Ishikawa (cell line): ENCODE measurements at regions not wholly inside any gene's neighbourhood (a gene's known extent, or its start where the extent isn't known, plus 50 kb on each side); places are given as distances from the start of the nearest gene placed in this dataset.
A peak's percentile ranks its signal among the peaks of the same experiment; 100 is the strongest.

Experiments
- CEBPB ChIP-seq: IDR thresholded peaks from 2 replicates; pipeline ENCODE4 v1.6.1; 2012
- CREB1 ChIP-seq: IDR thresholded peaks from 2 replicates; pipeline ENCODE4 v1.6.1; 2012; ENCODE audit warnings: low read depth
- EGR1 ChIP-seq: IDR thresholded peaks from 2 replicates; pipeline ENCODE4 v1.6.1; 2012
- EP300 ChIP-seq: IDR thresholded peaks from 2 replicates; pipeline ENCODE4 v1.6.1; 2012; ENCODE audit warnings: borderline replicate concordance
- FOXM1 ChIP-seq: IDR thresholded peaks from 2 replicates; pipeline ENCODE4 v1.6.1; 2012; ENCODE audit warnings: low read depth, borderline replicate concordance
- NFIC ChIP-seq: IDR thresholded peaks from 2 replicates; pipeline ENCODE4 v1.6.1; 2012
- RAD21 ChIP-seq: IDR thresholded peaks from 2 replicates; pipeline ENCODE4 v1.6.1; 2012; ENCODE audit warnings: low read depth
- TAF1 ChIP-seq: IDR thresholded peaks from 2 replicates; pipeline ENCODE4 v1.6.1; 2012; ENCODE audit warnings: low read depth, mild to moderate bottlenecking
- TCF12 ChIP-seq: IDR thresholded peaks from 2 replicates; pipeline ENCODE4 v1.6.1; 2012; ENCODE audit warnings: low read depth
- TEAD4 ChIP-seq: IDR thresholded peaks from 2 replicates; pipeline ENCODE4 v1.6.1; 2012
- YY1 ChIP-seq: IDR thresholded peaks from 2 replicates; pipeline ENCODE4 v1.6.1; 2012; ENCODE audit warnings: low read depth
- ZBTB7A ChIP-seq: IDR thresholded peaks from 2 replicates; pipeline ENCODE4 v1.6.1; 2012; ENCODE audit warnings: low read depth
- TF ChIP-seq, protein P1 (sequence below): IDR thresholded peaks from 2 replicates; pipeline ENCODE4 v1.6.1; 2012
- TF ChIP-seq, protein P2 (sequence below): IDR thresholded peaks from 2 replicates; pipeline ENCODE4 v1.6.1; 2012
- TF ChIP-seq, protein P3 (sequence below): IDR thresholded peaks from 2 replicates; pipeline ENCODE4 v1.6.1; 2012; ENCODE audit warnings: low read depth, mild to moderate bottlenecking

DNA sequence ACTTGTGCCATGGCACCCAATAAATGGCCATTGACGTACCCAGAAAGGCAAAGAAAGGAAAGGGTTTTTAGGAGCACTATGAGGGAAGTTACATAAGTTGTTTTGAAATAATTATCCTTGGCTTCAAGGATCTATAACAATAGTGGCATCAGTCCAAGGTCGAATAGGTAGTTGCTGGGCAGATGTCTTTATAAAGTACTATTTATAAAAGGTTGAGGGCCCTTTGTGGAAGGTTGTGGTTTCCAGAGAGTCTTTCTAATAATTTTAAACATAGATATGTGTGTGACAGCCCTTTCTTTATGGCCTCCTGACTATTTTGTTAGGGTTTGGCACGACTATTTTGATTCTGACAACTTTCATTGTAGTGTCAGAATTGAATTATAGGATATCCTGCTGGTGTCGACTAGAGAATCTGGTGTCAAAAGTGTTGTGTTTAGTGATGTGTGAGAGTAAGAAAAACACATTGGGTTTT is 260.5 kb downstream of the PYDC2 start:
- TF ChIP-seq, protein P1, sequence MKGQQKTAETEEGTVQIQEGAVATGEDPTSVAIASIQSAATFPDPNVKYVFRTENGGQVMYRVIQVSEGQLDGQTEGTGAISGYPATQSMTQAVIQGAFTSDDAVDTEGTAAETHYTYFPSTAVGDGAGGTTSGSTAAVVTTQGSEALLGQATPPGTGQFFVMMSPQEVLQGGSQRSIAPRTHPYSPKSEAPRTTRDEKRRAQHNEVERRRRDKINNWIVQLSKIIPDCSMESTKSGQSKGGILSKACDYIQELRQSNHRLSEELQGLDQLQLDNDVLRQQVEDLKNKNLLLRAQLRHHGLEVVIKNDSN, result no peak
- TF ChIP-seq TCF12 (peak; percentile 75), TAF1 (no peak), NFIC (peak; percentile 79), FOXM1 (no peak; the same call in none of the 2 replicates), TEAD4 (no peak), CEBPB (peak; percentile 61), EGR1 (no peak), YY1 (no peak), RAD21 (no peak), ZBTB7A (no peak), CREB1 (0 out of 2 replicates have a peak, but pooled peaks have one; percentile 28), EP300 (peak; percentile 71)
- TF ChIP-seq, protein P2, sequence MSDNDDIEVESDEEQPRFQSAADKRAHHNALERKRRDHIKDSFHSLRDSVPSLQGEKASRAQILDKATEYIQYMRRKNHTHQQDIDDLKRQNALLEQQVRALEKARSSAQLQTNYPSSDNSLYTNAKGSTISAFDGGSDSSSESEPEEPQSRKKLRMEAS, result no peak
- TF ChIP-seq, protein P3, sequence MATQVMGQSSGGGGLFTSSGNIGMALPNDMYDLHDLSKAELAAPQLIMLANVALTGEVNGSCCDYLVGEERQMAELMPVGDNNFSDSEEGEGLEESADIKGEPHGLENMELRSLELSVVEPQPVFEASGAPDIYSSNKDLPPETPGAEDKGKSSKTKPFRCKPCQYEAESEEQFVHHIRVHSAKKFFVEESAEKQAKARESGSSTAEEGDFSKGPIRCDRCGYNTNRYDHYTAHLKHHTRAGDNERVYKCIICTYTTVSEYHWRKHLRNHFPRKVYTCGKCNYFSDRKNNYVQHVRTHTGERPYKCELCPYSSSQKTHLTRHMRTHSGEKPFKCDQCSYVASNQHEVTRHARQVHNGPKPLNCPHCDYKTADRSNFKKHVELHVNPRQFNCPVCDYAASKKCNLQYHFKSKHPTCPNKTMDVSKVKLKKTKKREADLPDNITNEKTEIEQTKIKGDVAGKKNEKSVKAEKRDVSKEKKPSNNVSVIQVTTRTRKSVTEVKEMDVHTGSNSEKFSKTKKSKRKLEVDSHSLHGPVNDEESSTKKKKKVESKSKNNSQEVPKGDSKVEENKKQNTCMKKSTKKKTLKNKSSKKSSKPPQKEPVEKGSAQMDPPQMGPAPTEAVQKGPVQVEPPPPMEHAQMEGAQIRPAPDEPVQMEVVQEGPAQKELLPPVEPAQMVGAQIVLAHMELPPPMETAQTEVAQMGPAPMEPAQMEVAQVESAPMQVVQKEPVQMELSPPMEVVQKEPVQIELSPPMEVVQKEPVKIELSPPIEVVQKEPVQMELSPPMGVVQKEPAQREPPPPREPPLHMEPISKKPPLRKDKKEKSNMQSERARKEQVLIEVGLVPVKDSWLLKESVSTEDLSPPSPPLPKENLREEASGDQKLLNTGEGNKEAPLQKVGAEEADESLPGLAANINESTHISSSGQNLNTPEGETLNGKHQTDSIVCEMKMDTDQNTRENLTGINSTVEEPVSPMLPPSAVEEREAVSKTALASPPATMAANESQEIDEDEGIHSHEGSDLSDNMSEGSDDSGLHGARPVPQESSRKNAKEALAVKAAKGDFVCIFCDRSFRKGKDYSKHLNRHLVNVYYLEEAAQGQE, result no peak

DNA sequence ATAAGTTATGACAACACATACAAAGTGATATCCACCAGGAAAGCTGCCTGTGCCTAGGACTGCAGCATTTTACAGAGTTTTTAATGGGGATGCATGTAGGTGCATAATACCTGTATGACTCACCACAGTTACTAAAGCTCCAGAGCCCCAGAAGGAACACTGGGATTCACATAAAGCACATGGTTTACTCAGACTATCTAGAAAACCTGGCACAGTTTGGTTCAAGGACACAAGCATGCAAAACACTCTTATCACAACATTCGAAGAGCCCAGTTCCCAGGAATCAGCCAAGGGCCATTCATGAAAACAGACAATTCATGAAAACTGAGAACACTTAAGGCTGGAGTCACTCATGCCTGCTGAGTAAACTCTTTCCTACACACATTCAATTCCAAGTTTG is 261.0 kb downstream of the PYDC2 start:
- TF ChIP-seq, protein P3, result no peak
- TF ChIP-seq EGR1 (no peak), ZBTB7A (no peak)
- TF ChIP-seq, protein P2, result peak; percentile 73

DNA sequence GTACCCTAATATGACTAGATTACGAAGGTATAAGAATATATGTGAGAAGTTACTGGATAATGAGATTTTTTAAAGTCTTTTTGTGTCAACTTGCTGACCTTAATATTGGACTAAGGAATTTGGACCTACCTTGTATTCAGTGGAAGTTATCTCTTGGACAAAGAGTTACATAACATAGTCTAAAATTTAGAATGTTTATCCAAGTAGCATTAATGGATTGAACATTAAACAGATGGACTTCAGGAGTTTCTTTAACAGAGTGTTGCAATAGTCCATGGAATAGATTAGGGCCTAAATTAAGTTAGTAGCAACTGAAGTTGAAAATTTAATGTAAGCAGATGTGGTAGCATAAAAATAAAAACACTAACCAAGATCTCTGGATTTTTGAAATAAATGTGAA is 266.4 kb downstream of the PYDC2 start:
- TF ChIP-seq EGR1, result no peak
- no peak for TF ChIP-seq FOXM1
- TF ChIP-seq RAD21, result no peak
- no peak for TF ChIP-seq TCF12
- TF ChIP-seq CEBPB, result no peak
- no peak for TF ChIP-seq ZBTB7A
- no peak for TF ChIP-seq EP300
- no peak for TF ChIP-seq CREB1
- no peak for TF ChIP-seq YY1
- no peak for TF ChIP-seq TEAD4
- TF ChIP-seq, protein P1, result no peak
- TF ChIP-seq, protein P3, result no peak
- TF ChIP-seq, protein P2, result no peak
- no peak for TF ChIP-seq NFIC
- TF ChIP-seq TAF1, result no peak

DNA sequence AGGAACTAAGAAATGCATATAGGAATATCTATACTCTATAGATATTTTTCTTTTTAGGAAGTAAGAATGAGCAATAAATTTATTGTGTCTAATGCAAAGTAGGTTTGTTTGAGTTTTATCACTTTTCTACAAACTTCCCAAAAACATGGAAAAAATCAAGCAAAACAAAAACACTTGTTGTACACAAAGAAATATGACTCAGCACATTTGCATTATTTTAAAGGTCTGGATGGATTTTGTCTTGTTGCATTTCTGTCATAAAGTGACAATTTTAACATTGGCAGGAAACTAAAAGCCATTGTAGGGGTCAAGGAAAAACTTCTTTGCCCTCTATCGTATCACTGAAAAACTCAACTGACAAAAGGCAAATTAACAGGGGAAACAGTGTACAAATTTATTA is 267.2 kb downstream of the PYDC2 start:
- no peak for TF ChIP-seq NFIC
- TF ChIP-seq EP300, result no peak

DNA sequence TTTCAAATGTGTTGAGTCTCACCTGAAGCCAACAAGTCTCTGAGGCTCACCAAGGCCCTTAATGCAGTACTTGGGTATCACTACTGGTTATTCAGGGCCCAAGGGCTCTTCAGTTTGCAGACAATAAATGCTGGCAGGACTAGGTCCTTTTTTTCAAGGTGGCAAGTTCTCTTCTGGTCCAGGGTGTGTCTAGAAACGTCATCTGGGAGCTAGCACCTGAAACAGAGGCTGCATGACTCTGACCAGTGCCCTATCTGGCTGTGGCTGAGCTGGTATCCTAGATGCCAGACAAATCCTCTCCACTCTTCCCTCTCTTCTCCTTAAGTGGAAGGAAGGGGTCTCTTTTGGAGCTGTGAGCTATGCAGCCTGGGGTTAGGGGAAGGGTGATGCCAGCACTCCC is 276.8 kb downstream of the PYDC2 start:
- TF ChIP-seq CREB1, result no peak
- TF ChIP-seq CEBPB, result no peak
- TF ChIP-seq RAD21, result no peak
- TF ChIP-seq, protein P1, result no peak
- no peak for TF ChIP-seq NFIC
- TF ChIP-seq, protein P3, result no peak
- no peak for TF ChIP-seq YY1
- TF ChIP-seq FOXM1, result no peak
